ENCODE measurements at regions not wholly inside any gene's neighbourhood (a gene's known extent, or its start where the extent isn't known, plus 50 kb on each side); places are given as distances from the start of the nearest gene placed in this dataset.

- TF ChIP-seq, protein P1, sequence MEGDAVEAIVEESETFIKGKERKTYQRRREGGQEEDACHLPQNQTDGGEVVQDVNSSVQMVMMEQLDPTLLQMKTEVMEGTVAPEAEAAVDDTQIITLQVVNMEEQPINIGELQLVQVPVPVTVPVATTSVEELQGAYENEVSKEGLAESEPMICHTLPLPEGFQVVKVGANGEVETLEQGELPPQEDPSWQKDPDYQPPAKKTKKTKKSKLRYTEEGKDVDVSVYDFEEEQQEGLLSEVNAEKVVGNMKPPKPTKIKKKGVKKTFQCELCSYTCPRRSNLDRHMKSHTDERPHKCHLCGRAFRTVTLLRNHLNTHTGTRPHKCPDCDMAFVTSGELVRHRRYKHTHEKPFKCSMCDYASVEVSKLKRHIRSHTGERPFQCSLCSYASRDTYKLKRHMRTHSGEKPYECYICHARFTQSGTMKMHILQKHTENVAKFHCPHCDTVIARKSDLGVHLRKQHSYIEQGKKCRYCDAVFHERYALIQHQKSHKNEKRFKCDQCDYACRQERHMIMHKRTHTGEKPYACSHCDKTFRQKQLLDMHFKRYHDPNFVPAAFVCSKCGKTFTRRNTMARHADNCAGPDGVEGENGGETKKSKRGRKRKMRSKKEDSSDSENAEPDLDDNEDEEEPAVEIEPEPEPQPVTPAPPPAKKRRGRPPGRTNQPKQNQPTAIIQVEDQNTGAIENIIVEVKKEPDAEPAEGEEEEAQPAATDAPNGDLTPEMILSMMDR (conservative IDR thresholded peaks at IDR 0.05), result no peak
- TF ChIP-seq ZFX (IDR thresholded peaks at IDR 0.05), result no peak
Observed at GRCh38 chr5:130476325-130476724, 572.1 kb downstream of the CHSY3 start.
